HuH-7.5 (cell line): ENCODE measurements at regions not wholly inside any gene's neighbourhood (a gene's known extent, or its start where the extent isn't known, plus 50 kb on each side); places are given as distances from the start of the nearest gene placed in this dataset.

Source experiments
- DNase-seq: peaks from one replicate; pipeline ENCODE4 v3.0.0; 2011; ENCODE audit warnings: low spot score

DNA sequence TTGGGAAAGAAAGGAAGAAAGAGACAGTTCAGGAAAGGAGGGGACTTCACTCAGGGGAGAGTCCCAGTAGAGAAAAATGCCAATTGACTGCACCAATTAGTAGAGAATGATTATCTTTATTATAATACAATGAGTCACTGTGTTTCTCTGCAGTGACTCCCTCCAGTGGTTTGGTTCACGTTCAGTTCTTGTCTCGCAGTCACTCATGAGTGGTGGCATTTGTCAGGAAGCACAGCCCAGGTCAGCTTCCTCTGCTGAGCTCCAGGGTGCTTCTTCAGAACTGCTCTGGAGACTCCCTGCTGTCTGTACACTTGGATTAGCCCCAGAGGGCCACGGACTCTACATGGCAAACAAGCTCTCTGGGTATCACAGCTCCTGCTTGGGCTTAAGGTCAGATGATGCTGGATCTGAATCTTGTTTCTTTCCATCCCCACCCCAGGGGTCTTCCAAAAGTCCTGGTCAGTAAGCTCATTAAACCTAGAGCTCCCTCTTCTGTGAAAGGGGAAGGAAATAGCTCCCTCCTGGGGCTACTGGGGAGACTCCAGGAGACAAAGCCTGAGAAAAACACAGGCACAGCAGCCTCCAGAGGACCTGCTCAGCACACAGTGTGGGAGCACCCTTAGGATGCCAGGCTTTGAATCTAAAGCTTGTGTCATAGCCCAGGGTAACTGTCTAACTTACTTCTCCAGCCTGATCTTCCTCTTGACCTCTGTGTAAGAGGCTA, 619.0 kb downstream of the AJAP1 start:
- no peak for DNase-seq

GRCh38 chr1:5272325-5272724, 617.9 kb downstream of the AJAP1 start:
- no peak for DNase-seq

GRCh38 chr1:5271264-5271663, 616.9 kb downstream of the AJAP1 start:
- no peak for DNase-seq

DNA sequence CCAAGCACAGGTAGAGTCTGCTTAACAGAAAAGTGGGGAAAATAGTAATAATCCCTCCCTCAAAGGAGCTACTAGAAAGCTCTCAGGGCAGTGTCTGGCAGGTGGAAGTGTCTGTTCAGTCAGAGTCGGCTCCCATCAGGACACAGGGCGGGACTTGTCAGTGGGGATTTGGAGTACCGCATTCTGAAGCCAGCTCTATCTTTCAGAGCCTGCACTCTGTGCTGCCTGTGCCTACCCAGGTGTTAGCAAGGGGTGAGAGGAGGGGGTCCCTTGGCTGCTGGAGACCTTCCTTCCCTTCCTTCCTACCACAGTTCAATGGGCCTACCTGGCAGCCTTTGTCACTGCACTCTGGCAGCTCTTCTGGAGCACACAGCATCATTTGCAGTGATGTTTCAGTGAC, 615.5 kb downstream of the AJAP1 start:
- DNase-seq = no peak

- no peak for DNase-seq
Measured at GRCh38 chr1:5267603-5268235, 613.3 kb downstream of the AJAP1 start.

DNA sequence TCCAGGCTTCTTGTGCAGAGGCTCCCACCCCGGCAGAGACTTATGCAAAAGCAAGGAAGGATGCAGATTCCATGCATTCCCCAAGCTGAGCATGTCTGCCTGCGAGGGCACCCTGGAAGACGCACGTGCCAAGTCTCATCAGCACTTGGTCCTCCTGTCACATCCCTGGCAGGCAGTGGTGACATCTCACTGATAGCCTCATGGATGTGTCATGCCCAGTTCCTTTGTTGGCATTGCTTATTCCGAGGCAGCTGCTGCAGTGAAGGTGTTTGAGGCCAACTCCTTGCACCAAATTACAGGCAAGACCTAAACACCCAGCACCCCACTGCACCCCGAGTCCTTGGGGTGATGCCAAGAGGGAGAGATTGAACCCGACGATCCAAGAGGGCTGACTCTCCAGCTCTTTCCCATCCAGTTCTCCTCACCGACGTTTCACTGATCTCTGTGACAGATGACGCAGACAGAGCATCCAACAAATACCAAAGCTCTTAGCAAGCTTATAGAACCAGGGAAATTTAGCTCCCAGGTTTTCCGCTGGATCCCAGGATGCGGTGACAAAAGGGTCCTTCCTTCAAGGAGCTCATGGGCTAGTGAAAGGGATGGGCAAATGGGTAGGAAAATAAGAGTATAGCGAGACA, 611.1 kb downstream of the AJAP1 start:
- no peak for DNase-seq

DNA sequence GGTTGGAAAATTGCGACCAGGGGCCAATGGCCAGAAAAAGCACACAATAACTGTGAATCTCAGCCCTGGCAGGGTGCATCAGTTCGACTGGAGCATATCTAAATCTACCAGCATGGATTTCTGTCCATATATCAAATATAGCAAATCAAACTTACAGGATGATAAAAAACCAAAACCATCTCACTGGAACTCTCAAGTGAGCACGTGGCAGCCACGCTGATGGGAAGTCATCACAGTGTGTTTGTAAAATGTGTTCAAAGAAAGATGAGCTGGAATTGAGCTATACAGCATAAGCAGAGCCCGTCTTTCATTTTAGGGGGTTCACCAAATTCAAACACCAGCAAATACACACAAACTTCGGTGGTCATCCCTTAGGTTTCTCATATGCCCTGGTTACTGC, 610.1 kb downstream of the AJAP1 start:
- no peak for DNase-seq

DNA sequence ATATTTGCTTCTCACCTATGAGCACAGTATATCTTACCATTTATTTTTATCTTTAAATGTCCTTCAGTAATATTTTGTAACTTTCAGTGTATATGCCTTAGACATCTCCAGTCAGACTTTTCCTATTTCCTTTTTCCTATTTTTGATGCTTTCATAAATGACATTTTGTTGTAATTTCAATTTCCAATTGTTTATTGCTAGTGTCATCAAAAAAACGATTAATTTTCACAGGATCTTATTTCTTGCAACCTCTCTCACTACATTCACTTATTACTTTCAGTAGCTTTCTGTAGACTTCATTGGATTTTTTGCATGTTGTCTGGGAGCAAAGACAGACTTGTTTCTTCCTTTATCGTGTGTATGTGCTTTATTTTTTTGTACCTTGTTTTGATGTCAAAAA, 602.4 kb downstream of the AJAP1 start:
- DNase-seq = no peak

DNA sequence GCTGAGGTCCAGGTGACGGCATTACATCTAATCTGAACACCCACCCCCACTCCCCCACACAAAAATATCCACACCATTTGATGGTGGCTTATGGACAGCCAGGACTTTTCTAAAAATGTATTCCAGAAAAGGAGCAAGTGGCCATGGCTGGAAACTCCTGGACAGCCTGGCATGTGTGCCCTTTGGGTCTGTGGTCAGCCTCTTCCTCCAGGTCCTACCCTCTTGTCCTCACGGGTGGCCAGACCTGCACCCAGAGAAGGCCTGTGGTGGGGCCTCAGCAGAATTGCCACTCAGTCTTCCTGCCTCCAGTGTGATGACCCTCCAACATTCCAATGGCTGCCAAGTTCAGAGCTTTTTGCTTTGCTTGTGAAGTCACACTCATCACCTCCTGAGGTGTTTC, 600.6 kb downstream of the AJAP1 start:
- DNase-seq = no peak

- DNase-seq = no peak
Measured at GRCh38 chr1:5254131-5254725, 599.8 kb downstream of the AJAP1 start.

- no peak for DNase-seq
Measured at GRCh38 chr1:5253036-5253435, 598.6 kb downstream of the AJAP1 start.

DNA sequence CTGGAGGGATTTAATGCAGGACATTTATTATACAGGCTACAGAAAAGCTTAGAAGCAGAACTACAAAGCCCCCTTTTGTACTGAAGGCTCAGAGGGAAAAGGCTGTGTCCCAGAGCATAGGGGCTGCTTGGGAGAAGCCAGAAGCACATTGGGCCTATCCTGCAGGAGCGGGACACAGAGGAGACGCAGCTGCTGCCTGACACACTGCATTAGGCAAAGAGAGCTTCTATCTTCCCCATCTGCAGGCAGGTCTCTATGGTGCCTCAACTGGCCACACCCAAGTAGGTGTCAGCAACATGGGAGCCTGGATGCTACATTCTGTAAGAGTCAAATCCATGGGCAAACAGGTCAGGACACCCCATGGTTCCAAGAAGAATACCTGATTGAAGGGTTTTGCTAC, 595.9 kb downstream of the AJAP1 start:
- no peak for DNase-seq

DNA sequence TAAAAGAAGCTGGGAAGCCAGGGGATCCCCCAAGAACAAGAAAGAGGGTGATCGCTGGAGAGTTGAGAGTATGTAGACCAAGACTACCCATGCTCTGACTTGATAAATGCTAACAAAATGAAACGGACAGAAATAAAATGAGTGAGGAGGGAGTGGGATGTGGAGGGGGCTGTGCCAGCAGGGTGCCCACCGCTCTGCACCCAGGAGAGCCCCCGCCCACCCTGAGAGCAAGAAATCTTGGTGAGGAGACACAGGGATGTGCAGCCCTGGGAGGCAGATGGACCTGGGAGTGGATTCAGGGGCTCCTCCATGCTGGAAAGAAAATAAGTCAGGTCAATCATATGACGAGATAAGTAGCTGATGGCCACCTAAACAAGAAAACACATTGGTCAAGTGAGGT, 590.9 kb downstream of the AJAP1 start:
- no peak for DNase-seq

DNA sequence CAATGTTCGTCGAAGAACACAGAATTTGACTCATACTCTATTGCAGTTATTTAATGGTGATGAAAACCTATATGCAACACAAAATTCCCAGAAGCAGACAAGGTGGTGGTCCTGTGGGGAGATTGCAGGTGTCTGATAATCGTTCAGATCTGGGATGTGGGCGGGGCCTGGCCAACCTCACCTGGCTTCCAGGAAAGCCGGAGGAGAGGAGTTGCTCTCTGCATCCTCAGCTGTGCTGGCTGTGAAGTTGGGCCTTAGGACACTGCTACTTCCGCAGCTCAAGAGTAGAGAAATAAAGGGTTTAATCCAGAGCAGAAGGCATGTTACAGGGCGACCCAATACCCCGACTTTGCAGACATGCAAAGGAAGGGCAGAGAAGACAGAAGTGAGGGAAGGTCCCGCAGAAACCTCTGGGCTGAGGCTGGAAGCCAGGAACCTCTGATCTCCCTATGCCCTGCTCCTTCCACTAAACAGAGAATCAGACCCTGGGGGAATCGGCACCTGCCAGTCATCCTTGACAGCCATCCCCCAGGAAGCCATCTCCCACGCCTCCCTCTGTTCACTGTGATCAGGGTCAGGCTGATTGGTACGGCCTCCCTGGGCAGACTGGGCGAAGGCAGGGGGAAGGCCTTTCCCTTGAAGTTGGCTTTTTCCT, 590.3 kb downstream of the AJAP1 start:
- no peak for DNase-seq

DNA sequence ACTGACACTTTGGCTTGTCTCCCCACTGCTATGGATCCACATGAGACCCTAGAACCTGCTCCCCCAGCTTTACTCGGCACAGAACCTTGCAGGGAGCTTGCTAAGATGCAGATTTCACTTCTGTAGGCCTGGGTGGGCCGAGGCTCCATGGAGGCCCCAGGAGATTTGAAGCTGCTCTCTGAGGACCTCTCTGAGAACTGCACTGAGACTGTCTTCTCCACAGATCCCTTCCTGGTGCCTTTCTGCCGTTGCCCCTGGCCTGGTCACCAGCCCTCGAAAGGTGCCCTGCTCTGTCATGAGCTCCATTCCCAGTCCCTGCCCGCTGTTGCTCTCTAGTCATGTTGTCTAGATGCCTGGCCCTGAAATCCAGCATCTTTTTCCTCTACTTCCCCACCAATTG, 588.4 kb downstream of the AJAP1 start:
- DNase-seq = no peak

GRCh38 chr1:5239911-5240310, 585.5 kb downstream of the AJAP1 start:
- no peak for DNase-seq

- no peak for DNase-seq
Measured at GRCh38 chr1:5238351-5239130, 584.1 kb downstream of the AJAP1 start.

DNA sequence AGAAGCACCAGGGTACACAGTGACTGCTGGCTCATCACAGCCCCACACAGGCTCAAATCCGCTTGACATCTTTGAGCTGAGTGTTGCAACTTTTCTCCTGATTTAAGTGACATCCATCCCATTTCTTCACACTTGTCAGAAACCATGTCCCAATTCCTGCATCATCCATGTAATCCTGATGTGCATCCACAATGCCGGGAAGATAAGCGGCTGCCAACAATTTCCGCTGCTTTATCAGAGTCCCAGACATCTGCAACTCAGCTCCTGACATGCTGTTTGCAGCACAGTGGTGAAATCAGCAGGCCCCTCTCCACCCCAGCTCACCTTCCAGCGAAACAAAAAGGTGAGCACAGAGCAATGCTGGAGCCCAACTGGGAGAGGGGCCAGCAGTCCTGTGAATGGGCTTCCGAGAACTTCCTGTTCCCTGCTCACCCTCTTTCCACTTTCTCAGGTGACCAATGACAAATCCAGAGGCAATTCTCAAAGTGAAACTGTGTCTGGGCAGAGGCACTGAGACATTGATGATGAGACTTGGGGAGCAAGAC, 581.0 kb downstream of the AJAP1 start:
- DNase-seq = no peak

DNA sequence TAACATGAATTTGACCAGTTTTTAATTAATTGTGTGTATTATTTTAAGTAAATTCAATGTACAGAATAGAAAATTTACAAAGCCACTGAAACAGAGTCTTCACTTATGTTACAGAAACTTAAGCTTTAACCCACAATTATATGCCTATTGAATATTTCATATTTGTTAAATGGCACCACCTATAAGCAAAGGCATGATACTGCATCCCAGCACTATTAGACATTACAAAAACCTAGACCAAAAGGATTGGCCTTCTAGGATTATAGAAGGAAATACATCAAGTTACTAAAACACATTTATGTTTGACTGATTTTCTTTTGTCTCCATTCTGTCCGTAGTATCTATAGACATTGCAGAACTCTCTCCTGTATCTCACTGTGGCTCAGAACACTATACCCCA, 578.1 kb downstream of the AJAP1 start:
- DNase-seq = no peak

DNA sequence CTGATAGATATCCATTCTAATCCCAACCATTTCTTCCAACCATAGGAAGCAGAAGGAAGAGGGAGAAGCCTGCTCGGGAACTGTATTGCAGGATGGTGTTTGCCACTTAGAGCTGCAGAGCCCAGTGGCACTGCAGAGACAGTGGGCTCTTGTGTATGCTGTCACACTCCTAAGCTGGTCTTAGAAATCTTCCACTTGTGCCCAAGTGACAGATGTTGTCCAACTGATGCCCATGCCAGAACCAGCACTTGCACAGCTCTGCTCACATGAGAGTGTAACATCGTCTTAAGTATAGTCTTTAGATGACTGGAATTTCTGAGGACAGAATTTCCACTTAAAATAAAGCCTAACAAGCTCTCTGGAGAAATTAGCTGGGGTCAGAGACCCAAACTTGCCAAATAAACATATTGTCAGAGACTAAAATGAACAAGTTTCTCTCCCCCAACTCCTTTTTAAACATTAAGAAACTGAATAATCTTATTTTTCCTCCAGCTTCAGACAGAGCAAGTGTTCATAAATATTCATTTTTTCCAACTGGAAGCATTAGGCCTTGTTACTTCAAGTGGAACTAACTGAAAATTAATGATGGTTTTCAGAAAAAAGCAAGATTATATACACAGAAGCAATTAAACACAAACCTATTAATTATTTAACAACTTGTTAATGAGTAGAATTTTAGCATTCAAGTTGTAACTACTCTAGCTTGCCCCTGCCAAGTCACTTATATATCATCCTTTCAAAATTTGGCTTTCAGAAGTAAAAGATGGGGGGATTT, 577.3 kb downstream of the AJAP1 start:
- no peak for DNase-seq

DNA sequence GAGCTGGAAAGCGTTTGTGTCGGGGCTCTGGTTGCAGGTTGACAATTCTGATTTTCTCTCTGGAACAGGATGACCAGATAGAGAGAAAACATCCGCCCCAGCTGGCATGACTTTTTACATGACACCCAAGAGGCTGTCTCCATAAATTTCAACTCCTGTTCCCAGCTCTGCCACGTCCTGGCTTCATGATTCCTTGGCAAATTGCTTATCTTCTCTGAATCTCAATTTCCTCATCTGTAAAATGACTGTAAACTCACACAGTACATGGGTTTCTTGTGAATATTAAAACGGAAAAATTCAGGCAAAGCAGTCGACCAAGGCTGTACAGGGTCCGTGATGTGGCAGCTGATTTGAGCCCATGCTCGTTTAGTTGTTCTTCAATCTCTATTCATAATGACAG, 572.7 kb downstream of the AJAP1 start:
- no peak for DNase-seq
